ENCODE measurements at regions not wholly inside any gene's neighbourhood (a gene's known extent, or its start where the extent isn't known, plus 50 kb on each side); places are given as distances from the start of the nearest gene placed in this dataset.

- DNase-seq = no peak
- no peaks in the 10 kb centered on the region for H3K36me3 ChIP-seq
- H3K4me3 ChIP-seq = no peak overlapping the region
- H3K9me3 ChIP-seq = no peaks in the 10 kb centered on the region
- TF ChIP-seq EP300 (IDR thresholded peaks at IDR 0.05) (no peak), POLR2AphosphoS5 (IDR thresholded peaks at IDR 0.05) (no peak), CTCF (IDR thresholded peaks at IDR 0.05) (no peak), POLR2A (IDR thresholded peaks at IDR 0.05) (no peak)
- no peaks in the 10 kb centered on the region for H3K27me3 ChIP-seq
- H3K4me1 ChIP-seq = no peaks in the 10 kb centered on the region
- ATAC-seq (ENCODE audit: low FRiP score in 2 of 2) = no peak
- H3K27ac ChIP-seq = no peak overlapping the region
Measured at GRCh38 chr4:20474119-20474518, 222.4 kb downstream of the SLIT2 start.

- H3K4me3 ChIP-seq = no peak overlapping the region
- no peak for TF ChIP-seq POLR2AphosphoS5 (IDR thresholded peaks at IDR 0.05)
- no peak for TF ChIP-seq CTCF (IDR thresholded peaks at IDR 0.05)
- TF ChIP-seq POLR2A (IDR thresholded peaks at IDR 0.05) = no peak
- no peak for TF ChIP-seq EP300 (IDR thresholded peaks at IDR 0.05)
- ATAC-seq (ENCODE audit: low FRiP score in 2 of 2) = no peak
- H3K36me3 ChIP-seq = no peaks in the 10 kb centered on the region
- DNase-seq = no peak
- no peak overlapping the region for H3K27ac ChIP-seq
- no peaks in the 10 kb centered on the region for H3K9me3 ChIP-seq
- H3K27me3 ChIP-seq = no peaks in the 10 kb centered on the region
- no peaks in the 10 kb centered on the region for H3K4me1 ChIP-seq
- 85 to 91% methylated on average over 1 of the region's 1 CpG for WGBS, 2 donors
Measured at GRCh38 chr4:20478412-20478811, 221.8 kb upstream of the PACRGL start.

- 84 to 88% methylated on average over 7 of the region's 7 CpGs for whole genome bisulfite sequencing, 2 donors
- Histone ChIP-seq H3K4me3 (no peak overlapping the region), H3K4me1 (no peaks in the 10 kb centered on the region), H3K27ac (no peak overlapping the region), H3K27me3 (no peaks in the 10 kb centered on the region), H3K36me3 (no peaks in the 10 kb centered on the region), H3K9me3 (no peaks in the 10 kb centered on the region)
- TF ChIP-seq CTCF (IDR thresholded peaks at IDR 0.05) (no peak), POLR2A (IDR thresholded peaks at IDR 0.05) (no peak), POLR2AphosphoS5 (IDR thresholded peaks at IDR 0.05) (no peak), EP300 (IDR thresholded peaks at IDR 0.05) (no peak)
- no peak for DNase-seq
- ATAC-seq (ENCODE audit: low FRiP score in 2 of 2) = no peak
Measured at GRCh38 chr4:20480165-20480947, 219.9 kb upstream of the PACRGL start.

DNA sequence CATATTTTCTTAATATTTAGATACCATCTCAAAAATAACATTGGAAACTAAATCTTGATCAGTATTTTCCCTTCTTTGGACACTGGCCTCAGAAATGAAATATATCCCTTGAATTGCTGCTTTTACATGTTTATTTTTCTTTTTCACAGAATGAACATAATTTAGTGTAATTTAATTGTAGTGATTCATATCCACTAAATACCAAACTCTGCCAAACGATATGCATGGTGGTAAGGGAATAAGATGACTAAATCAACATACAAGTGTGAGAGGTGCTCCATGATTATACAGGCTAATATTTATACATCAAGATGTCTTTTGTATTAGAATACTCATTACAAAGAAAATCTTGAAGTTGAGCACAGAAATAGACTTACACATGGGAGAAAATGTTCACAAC is 216.8 kb upstream of the PACRGL start:
- H3K4me3 ChIP-seq = no peak overlapping the region
- 70 to 79% methylated on average over 1 of the region's 1 CpG for WGBS, 2 donors
- H3K4me1 ChIP-seq = no peaks in the 10 kb centered on the region
- H3K36me3 ChIP-seq = no peaks in the 10 kb centered on the region
- DNase-seq (no peak), ATAC-seq (ENCODE audit: low FRiP score in 2 of 2) (no peak)
- TF ChIP-seq EP300 (IDR thresholded peaks at IDR 0.05) = no peak
- no peak for TF ChIP-seq CTCF (IDR thresholded peaks at IDR 0.05)
- no peak for TF ChIP-seq POLR2AphosphoS5 (IDR thresholded peaks at IDR 0.05)
- no peak for TF ChIP-seq POLR2A (IDR thresholded peaks at IDR 0.05)
- H3K27ac ChIP-seq = no peak overlapping the region
- H3K27me3 ChIP-seq = no peaks in the 10 kb centered on the region
- H3K9me3 ChIP-seq = no peaks in the 10 kb centered on the region

DNA sequence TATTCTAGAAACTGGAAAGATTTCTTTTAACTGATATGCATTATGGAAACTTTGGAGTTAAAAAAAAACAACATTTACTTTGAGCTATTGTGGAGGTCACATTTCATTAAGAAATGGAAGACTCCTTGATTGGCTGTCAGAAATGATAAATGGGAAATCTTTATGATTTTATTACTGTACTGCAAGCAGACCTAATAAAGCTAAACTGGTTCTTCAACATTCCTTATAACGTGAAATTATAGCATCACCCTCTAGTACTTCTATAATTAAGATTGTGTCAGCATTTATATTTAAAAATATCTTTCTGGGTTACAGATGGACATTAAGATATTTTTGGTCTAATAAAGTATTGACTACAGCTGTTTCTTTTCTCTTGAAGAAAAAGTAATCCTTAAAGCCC is 213.8 kb upstream of the PACRGL start:
- TF ChIP-seq POLR2AphosphoS5 (IDR thresholded peaks at IDR 0.05) (no peak), CTCF (IDR thresholded peaks at IDR 0.05) (no peak), POLR2A (IDR thresholded peaks at IDR 0.05) (no peak), EP300 (IDR thresholded peaks at IDR 0.05) (no peak)
- H3K27ac ChIP-seq = no peak overlapping the region
- DNase-seq (no peak), ATAC-seq (ENCODE audit: low FRiP score in 2 of 2) (no peak)
- 36 to 43% methylated on average over 1 of the region's 1 CpG for WGBS, 2 donors
- H3K27me3 ChIP-seq = no peaks in the 10 kb centered on the region
- H3K36me3 ChIP-seq = no peaks in the 10 kb centered on the region
- H3K9me3 ChIP-seq = no peaks in the 10 kb centered on the region
- no peaks in the 10 kb centered on the region for H3K4me1 ChIP-seq
- no peak overlapping the region for H3K4me3 ChIP-seq
